NCI-H2171 (cell line): ENCODE measurements at regions not wholly inside any gene's neighbourhood (a gene's known extent, or its start where the extent isn't known, plus 50 kb on each side); places are given as distances from the start of the nearest gene placed in this dataset.
"Not testable (repeated sequence)": the region's sequence is repeated elsewhere in the genome, so short reads cannot be mapped to it uniquely, and the experiment has no call there.

Experiments
- DNase-seq: peaks from one replicate; lab custom pipeline; 2025; lab: John Stamatoyannopoulos, UW

DNA sequence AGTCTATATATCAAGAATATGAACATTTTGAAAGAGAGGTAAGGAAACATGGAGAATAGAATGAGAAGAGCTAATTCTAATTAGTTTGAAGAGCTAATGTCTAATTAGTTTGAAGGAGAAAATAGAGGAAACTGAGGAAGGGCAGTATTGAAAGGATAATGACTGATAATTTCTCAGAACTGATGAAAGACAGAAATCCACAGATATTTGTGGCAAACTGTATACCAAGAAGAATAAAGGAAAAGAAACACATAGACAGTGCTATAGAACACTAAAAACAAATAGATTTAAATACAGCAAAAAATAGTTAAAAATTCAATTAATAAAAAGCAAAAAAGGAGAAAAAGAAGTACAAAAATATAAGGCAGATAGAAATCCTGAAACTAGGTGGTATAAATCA is 354.4 kb downstream of the QKI start:
- DNase-seq = no peak

GRCh38 chr6:163766936-163767335 is 352.4 kb downstream of the QKI start:
- DNase-seq = no peak

GRCh38 chr6:163765335-163765734 is 350.8 kb downstream of the QKI start:
- no peak for DNase-seq

- no peak for DNase-seq
These were observed 350.0 kb downstream of the QKI start for GRCh38 chr6:163764565-163764964.

DNA sequence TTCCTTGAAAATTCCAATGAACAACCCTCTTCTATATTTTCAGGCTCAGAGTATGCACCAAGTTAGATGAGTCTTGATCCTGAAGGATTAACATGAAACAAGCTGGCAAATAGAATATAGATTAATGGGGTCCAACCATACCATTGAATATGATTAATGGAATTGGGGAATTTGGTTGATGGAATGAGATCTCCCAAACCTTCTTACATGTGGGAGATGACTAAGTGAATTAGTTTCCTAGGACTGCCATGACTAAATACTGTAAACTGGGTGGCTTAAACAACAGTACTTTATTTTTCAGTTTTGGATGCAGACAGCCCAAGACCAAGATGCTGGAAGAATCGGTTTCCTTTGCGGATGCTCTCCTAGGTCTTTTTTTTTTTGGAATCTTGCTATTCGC is 347.0 kb downstream of the QKI start:
- no peak for DNase-seq

- DNase-seq = no peak
These were observed 346.3 kb downstream of the QKI start for GRCh38 chr6:163760860-163761259.

DNA sequence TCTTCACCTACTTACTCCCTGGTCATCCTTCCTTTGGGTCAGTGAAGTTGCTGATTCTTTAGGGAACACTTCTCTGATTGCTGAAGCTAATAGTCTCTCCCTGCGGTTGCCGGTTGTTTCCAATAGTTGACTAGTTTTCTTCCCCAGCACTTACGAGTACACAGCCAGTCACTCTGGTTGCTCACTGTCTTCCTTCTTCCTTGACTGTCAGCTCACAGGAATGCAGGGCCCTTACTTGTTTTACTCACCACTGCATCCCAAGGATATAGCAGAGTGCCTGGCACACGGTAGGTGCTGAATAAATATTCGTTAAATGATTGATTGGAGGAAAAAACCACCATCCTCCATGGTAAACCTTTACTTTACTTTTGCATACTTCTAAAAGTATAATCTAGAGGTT is 345.0 kb downstream of the QKI start:
- no peak for DNase-seq

DNA sequence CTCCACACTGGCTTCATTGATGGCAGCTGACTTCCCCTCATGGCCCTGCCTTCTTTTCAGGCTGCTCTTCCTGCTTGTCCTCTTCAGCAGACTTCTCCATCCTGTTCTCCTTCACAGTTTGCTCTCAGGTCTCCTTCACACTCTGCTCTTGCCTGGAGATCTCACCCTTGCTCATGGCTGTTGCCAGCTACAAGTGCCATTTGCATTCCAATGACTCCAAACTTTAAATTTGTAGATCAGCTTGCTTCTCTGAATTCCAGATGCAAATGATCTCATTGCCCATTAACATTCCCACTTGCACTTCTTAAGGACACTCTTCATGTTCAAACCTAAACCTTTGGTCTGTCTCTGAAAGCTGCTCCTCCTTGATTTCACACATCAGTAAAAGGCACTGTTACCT is 343.0 kb downstream of the QKI start:
- no peak for DNase-seq

DNA sequence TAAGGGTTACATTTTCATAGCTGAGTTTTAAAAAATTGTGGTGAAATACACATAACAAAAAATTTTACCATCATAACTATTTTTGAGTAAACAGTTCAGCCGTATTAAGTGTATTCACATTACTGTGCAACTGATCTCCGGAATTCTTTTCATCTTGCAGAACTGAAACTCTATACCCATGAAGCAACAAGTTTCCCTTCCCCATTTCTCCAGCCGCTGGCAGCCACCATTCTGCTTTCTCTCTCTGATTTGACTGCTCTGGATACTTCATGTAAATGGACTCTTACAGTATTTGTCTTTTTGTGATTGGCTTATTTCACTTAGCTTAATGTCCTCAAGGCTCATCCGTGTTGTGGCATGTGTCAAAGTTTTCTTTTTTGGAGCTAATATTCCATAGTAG is 341.6 kb downstream of the QKI start:
- DNase-seq = no peak

GRCh38 chr6:163754866-163755265 is 340.3 kb downstream of the QKI start:
- no peak for DNase-seq

GRCh38 chr6:163753430-163753829 is 338.9 kb downstream of the QKI start:
- DNase-seq = no peak

DNA sequence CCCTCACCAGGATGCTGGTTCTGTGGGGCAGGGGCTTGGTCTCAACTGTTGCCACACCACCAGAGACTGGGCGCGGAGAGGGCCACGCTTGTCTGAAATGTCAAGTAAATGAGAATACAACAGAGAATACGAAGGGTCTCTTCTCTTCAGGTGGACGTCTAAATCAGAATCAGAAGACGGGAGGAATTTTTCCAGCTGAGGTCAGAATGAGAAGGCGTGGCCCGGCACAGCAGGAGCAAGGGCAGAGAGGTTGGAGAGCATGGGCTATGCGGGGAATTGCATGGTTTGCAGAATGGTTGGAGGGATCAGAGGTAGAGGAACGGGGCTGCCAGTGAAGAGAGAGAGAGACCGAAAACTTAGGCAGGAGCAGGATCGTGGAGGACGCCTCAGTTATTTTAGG is 337.9 kb downstream of the QKI start:
- DNase-seq = no peak

GRCh38 chr6:163751032-163751525 is 336.6 kb downstream of the QKI start:
- DNase-seq = no peak

GRCh38 chr6:163750431-163751031 is 336.0 kb downstream of the QKI start:
- DNase-seq = no peak

DNA sequence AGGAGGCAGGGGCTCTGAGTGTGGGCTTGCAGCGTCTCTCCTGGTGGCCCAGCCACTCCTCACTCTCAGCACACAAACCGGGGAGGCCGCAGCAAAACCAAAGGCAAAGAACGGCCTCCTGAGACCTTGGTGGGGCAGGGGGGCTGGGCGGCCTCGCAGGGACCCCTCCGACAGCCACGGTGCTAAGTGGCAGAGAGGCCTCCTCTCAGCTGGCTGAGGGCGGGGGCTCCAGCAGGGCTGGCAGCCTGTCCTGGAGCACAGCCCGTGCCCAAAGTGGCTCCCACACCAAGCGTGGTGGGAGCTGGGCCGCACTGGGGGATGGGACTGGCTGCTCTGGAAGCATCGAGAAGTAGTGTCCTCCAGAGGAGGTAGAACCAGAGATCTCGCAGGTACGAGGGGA is 334.4 kb downstream of the QKI start:
- DNase-seq = no peak

DNA sequence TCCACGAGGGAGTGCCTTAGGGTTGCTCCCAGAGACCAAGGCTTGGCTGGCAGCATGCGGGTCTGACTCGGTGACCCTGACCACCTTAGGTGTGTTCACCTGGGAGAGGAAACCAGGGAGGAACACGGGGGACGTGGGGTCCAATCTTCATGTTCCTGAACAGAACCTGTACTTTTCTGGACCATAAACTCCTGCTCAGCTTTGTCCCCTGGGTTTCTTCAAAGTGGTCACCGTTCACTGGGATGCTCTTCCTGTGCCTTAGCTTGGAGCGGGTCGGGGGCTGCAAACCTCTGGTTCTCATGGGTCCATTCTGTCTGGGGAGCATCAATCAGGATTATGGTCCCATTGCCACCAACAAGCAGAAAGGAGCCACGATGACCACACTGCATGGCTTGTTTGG is 333.5 kb downstream of the QKI start:
- no peak for DNase-seq

- not testable (repeated sequence) for DNase-seq
These were observed 332.5 kb downstream of the QKI start for GRCh38 chr6:163747058-163747457.

- no peak for DNase-seq
These were observed 331.2 kb downstream of the QKI start for GRCh38 chr6:163745536-163746400.

DNA sequence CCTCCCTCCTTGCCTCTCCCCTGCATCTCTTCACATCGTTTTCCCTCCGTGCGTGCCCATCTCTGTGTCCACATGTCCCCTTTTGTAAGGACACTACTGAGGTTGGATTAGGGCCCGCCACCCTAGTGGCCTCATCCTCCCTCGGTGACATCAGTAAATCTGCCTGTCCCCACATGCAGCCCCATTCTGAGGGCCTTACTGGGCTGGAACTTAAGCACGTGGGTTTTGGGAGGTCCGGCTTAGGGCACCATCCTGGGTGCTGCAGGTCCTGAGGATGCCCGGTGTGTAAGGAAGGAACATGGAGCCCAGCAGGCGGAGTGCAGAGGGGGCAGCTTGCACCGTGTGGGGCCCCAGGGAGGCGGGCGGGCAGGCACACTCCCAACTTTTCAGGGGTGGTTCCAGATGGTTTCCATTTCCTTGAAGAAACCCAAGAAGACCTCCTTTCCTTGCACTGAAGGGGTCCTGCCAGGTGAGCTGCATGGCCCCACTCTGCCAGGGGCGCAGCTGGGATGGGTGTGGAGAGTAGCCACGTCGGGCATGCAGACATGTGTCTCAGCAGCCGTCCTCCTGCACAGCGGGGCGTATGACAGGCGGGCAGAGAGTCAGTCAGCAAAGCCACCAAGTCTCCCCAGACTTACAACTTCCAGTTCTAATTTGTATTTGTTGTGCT is 329.9 kb downstream of the QKI start:
- DNase-seq = no peak

- no peak for DNase-seq
These were observed 329.3 kb downstream of the QKI start for GRCh38 chr6:163743796-163744195.

GRCh38 chr6:163741743-163742363 is 327.3 kb downstream of the QKI start:
- no peak for DNase-seq

DNA sequence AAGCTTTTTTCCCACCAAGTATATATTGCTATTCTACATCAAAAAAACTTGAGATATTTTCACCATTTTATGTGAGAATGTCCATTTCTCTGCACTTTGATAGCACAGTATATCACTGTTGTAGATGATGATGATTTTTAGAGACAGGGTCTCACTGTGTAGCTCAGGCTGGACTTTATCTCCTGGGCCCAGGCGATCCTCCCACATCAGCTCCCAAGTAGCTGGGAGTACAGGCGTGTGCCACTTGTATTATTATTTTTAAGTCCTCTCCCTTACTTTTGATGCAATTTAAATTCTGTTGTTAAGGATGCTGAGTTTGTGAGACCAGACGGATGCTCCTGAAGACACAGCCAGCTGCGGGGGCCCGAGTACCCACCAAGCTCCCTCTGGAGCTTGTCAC is 326.8 kb downstream of the QKI start:
- DNase-seq = no peak

GRCh38 chr6:163739966-163740365 is 325.4 kb downstream of the QKI start:
- no peak for DNase-seq
